ENCODE measurements at regions not wholly inside any gene's neighbourhood (a gene's known extent, or its start where the extent isn't known, plus 50 kb on each side); places are given as distances from the start of the nearest gene placed in this dataset.

DNA sequence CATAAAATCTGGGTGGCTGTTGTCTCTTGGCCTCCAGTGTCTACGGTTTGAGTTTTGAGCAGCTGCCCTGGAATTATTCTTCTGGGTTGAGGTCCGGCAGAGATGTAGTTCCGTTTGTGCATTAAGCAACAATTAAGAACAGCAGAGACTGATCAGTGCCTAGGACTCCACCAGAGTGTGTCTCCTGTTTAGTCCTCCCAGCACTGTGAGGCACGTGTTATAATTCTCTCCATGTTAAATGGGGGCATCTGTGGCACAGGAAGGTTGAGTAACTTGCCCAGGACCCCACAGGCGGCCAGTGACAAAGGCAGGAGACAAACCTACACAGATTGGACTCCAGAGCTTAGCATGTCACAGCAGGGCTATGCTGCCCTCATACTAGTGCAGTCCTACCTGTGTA, 225.1 kb downstream of the CBLN1 start:
- TF ChIP-seq, protein P1, sequence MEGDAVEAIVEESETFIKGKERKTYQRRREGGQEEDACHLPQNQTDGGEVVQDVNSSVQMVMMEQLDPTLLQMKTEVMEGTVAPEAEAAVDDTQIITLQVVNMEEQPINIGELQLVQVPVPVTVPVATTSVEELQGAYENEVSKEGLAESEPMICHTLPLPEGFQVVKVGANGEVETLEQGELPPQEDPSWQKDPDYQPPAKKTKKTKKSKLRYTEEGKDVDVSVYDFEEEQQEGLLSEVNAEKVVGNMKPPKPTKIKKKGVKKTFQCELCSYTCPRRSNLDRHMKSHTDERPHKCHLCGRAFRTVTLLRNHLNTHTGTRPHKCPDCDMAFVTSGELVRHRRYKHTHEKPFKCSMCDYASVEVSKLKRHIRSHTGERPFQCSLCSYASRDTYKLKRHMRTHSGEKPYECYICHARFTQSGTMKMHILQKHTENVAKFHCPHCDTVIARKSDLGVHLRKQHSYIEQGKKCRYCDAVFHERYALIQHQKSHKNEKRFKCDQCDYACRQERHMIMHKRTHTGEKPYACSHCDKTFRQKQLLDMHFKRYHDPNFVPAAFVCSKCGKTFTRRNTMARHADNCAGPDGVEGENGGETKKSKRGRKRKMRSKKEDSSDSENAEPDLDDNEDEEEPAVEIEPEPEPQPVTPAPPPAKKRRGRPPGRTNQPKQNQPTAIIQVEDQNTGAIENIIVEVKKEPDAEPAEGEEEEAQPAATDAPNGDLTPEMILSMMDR (IDR thresholded peaks at IDR 0.05), result no peak
- no peak for TF ChIP-seq POLR2A (IDR thresholded peaks at IDR 0.05)

Data from uterus (tissue), 2 donors.